ENCODE measurements at regions not wholly inside any gene's neighbourhood (a gene's known extent, or its start where the extent isn't known, plus 50 kb on each side); places are given as distances from the start of the nearest gene placed in this dataset.

GRCh38 chr6:134610411-134610810 is 292.5 kb upstream of the SGK1 start:
- no peak for DNase-seq (ENCODE audit: extremely low read depth, low read depth)
- no peak for TF ChIP-seq CTCF (IDR thresholded peaks at IDR 0.05; ENCODE audit: low read depth, low read length)

GRCh38 chr6:134609716-134610261 is 291.9 kb upstream of the SGK1 start:
- no peak for DNase-seq (ENCODE audit: extremely low read depth, low read depth)
- no peak for TF ChIP-seq CTCF (IDR thresholded peaks at IDR 0.05; ENCODE audit: low read depth, low read length)

- no peak for TF ChIP-seq CTCF (IDR thresholded peaks at IDR 0.05; ENCODE audit: low read depth, low read length)
- DNase-seq (ENCODE audit: extremely low read depth, low read depth) = no peak
Observed at GRCh38 chr6:134607411-134607810, 289.5 kb upstream of the SGK1 start.

GRCh38 chr6:134605034-134605433 is 287.1 kb upstream of the SGK1 start:
- TF ChIP-seq CTCF (IDR thresholded peaks at IDR 0.05; ENCODE audit: low read depth, low read length) = no peak
- DNase-seq (ENCODE audit: extremely low read depth, low read depth) = no peak

GRCh38 chr6:134604014-134604676 is 286.2 kb upstream of the SGK1 start:
- no peak for DNase-seq (ENCODE audit: extremely low read depth, low read depth)
- TF ChIP-seq CTCF (IDR thresholded peaks at IDR 0.05; ENCODE audit: low read depth, low read length) = no peak

GRCh38 chr6:134603561-134603960 is 285.6 kb upstream of the SGK1 start:
- no peak for DNase-seq (ENCODE audit: extremely low read depth, low read depth)
- no peak for TF ChIP-seq CTCF (IDR thresholded peaks at IDR 0.05; ENCODE audit: low read depth, low read length)

GRCh38 chr6:134602123-134602522 is 284.2 kb upstream of the SGK1 start:
- no peak for TF ChIP-seq CTCF (IDR thresholded peaks at IDR 0.05; ENCODE audit: low read depth, low read length)
- DNase-seq (ENCODE audit: extremely low read depth, low read depth) = no peak

Data from AG09319 (cell line).